IPS-NIHi7 (cell line): ENCODE measurements at regions not wholly inside any gene's neighbourhood (a gene's known extent, or its start where the extent isn't known, plus 50 kb on each side); places are given as distances from the start of the nearest gene placed in this dataset.
"Not testable (repeated sequence)": the region's sequence is repeated elsewhere in the genome, so short reads cannot be mapped to it uniquely, and the experiment has no call there.

Source experiments
- DNase-seq: peaks from one replicate; pipeline ENCODE4 v3.0.0; 2012; ENCODE audit warnings: mixed read lengths; ENCODE audit errors: extremely low spot score

- DNase-seq = no peak
These were observed 1513.9 kb upstream of the PCDH10 start for GRCh38 chr4:131635191-131635590.

- no peak for DNase-seq
These were observed 1510.3 kb upstream of the PCDH10 start for GRCh38 chr4:131638781-131639180.

GRCh38 chr4:131644619-131645018 lies 1504.5 kb upstream of the PCDH10 start:
- peak; percentile 71 for DNase-seq

GRCh38 chr4:131649227-131649626 lies 1499.9 kb upstream of the PCDH10 start:
- DNase-seq = no peak

- DNase-seq = no peak
These were observed 1498.1 kb upstream of the PCDH10 start for GRCh38 chr4:131650951-131651350.

- not testable (repeated sequence) for DNase-seq
These were observed 1465.8 kb upstream of the PCDH10 start for GRCh38 chr4:131683314-131683713.

GRCh38 chr4:131721883-131722282 lies 1427.2 kb upstream of the PCDH10 start:
- DNase-seq = no peak

- DNase-seq = not testable (repeated sequence)
These were observed 1426.0 kb upstream of the PCDH10 start for GRCh38 chr4:131723069-131723468.

GRCh38 chr4:131724847-131725246 lies 1424.2 kb upstream of the PCDH10 start:
- not testable (repeated sequence) for DNase-seq

GRCh38 chr4:131725521-131725920 lies 1423.6 kb upstream of the PCDH10 start:
- DNase-seq = not testable (repeated sequence)

- DNase-seq = not testable (repeated sequence)
These were observed 1422.2 kb upstream of the PCDH10 start for GRCh38 chr4:131726940-131727339.

- not testable (repeated sequence) for DNase-seq
These were observed 1421.7 kb upstream of the PCDH10 start for GRCh38 chr4:131727418-131727817.

GRCh38 chr4:131729205-131729604 lies 1419.9 kb upstream of the PCDH10 start:
- not testable (repeated sequence) for DNase-seq

- not testable (repeated sequence) for DNase-seq
These were observed 1419.2 kb upstream of the PCDH10 start for GRCh38 chr4:131729716-131730398.

- DNase-seq = not testable (repeated sequence)
These were observed 1418.5 kb upstream of the PCDH10 start for GRCh38 chr4:131730574-131730973.

- DNase-seq = not testable (repeated sequence)
These were observed 1417.0 kb upstream of the PCDH10 start for GRCh38 chr4:131732034-131732630.

GRCh38 chr4:131734321-131734720 lies 1414.8 kb upstream of the PCDH10 start:
- DNase-seq = not testable (repeated sequence)

GRCh38 chr4:131734851-131735385 lies 1414.2 kb upstream of the PCDH10 start:
- not testable (repeated sequence) for DNase-seq

- DNase-seq = not testable (repeated sequence)
These were observed 1410.1 kb upstream of the PCDH10 start for GRCh38 chr4:131738991-131739390.

- not testable (repeated sequence) for DNase-seq
These were observed 1407.3 kb upstream of the PCDH10 start for GRCh38 chr4:131741836-131742235.

GRCh38 chr4:131742536-131743205 lies 1406.4 kb upstream of the PCDH10 start:
- DNase-seq = not testable (repeated sequence)

- not testable (repeated sequence) for DNase-seq
These were observed 1405.7 kb upstream of the PCDH10 start for GRCh38 chr4:131743348-131743747.
